Panc1 (cell line): ENCODE measurements at regions not wholly inside any gene's neighbourhood (a gene's known extent, or its start where the extent isn't known, plus 50 kb on each side); places are given as distances from the start of the nearest gene placed in this dataset.

Experiments used
- ATAC-seq: fragments of 200-7000 bp; cut with Tn5 transposase; 2 replicates; pipeline ENCODE4 v1.9.1; 2020; ENCODE audit warnings: mild to moderate bottlenecking, moderate library complexity
- BruUV-seq: library from RNA; stranded (reverse); fragments of 400-500 nt; replicated peaks from 2 replicates; lab custom pipeline; 2021; lab: Mats Ljungman, UMichigan
- CTCF ChIA-PET: fragments of 300-600 bp; sonication (Branson Sonifier 250); formaldehyde crosslinking; loops from one replicate; lab custom pipeline; 2022; ENCODE audit warnings: antibody characterized with exemption; lab: Charles Lee
- POLR2A ChIA-PET: fragments of 300-600 bp; sonication (Branson Sonifier 250); formaldehyde crosslinking; loops from one replicate; lab custom pipeline; 2022; ENCODE audit warnings: antibody characterized with exemption; lab: Charles Lee
- DNase-seq: peaks from one replicate; pipeline ENCODE4 v3.0.0-alpha.2; 2010; ENCODE audit warnings: low read depth, low spot score
- H3K27ac ChIP-seq: 2 replicates; pipeline ENCODE4 v1.5.1; 2011; ENCODE audit warnings: mild to moderate bottlenecking, low read length, inconsistent platforms
- H3K27me3 ChIP-seq: fragments of 200-500 bp; sonication (Bioruptor generic); 2 replicates; pipeline ENCODE4 v1.6.0; 2014; ENCODE audit warnings: low read length, inconsistent platforms; ENCODE audit not compliant: control insufficient read depth, insufficient read depth
- H3K36me3 ChIP-seq: fragments of 200-500 bp; sonication (Bioruptor generic); 2 replicates; pipeline ENCODE4 v1.5.1; 2014; ENCODE audit warnings: inconsistent platforms, mild to moderate bottlenecking, low read length, moderate library complexity; ENCODE audit not compliant: control insufficient read depth, insufficient read depth
- H3K4me1 ChIP-seq: 2 replicates; pipeline ENCODE4 v1.5.1; 2011; ENCODE audit warnings: inconsistent platforms, mild to moderate bottlenecking, low read length, moderate library complexity; ENCODE audit not compliant: control insufficient read depth, insufficient read depth
- H3K4me3 ChIP-seq, 2 experiments: 2 replicates each; pipeline ENCODE4 v1.5.1; 2011 to 2012; ENCODE audit warnings: low read depth in 2 of 2, low read length in 2 of 2, mild to moderate bottlenecking in 2 of 2, inconsistent platforms in 1 of 2, moderate library complexity in 1 of 2
- H3K9me3 ChIP-seq: fragments of 200-500 bp; sonication (Bioruptor generic); 2 replicates; pipeline ENCODE4 v1.5.1; 2014; ENCODE audit warnings: low read depth, mild to moderate bottlenecking, inconsistent platforms, low read length, moderate library complexity; ENCODE audit not compliant: control insufficient read depth, insufficient read depth
- POLR2AphosphoS5 ChIP-seq: IDR thresholded peaks from 2 replicates; pipeline ENCODE4 v1.6.1; 2012; ENCODE audit warnings: mild to moderate bottlenecking, low read depth, low read length, moderate library complexity
- SIN3A ChIP-seq: IDR thresholded peaks from 2 replicates; pipeline ENCODE4 v1.6.1; 2012; ENCODE audit warnings: low read depth, mild to moderate bottlenecking, low read length, moderate library complexity, borderline replicate concordance; ENCODE audit not compliant: insufficient read depth
- TCF7L2 ChIP-seq: IDR thresholded peaks from 2 replicates; pipeline ENCODE4 v1.6.1; 2011; ENCODE audit warnings: mild to moderate bottlenecking, low read depth, low read length, inconsistent platforms
- in situ Hi-C: cut with HindIII; loops from 2 replicates; pipeline ENCODE4 v1.10.0; 2016; ENCODE audit warnings: low sequenced_read_pairs, low pct_unique_long_range_greater_than_20kb
- intact Hi-C: fragments of 100-400 bp; cut with micrococcal nuclease; formaldehyde crosslinking; loops from one replicate; pipeline ENCODE4 v1.10.0; 2022; ENCODE audit not compliant: unreplicated experiment
- TF ChIP-seq, protein P1 (sequence below), 2 experiments: IDR thresholded peaks; 2 replicates each; pipeline ENCODE4 v1.6.1; 2011 to 2012; ENCODE audit warnings: low read depth in 2 of 2, control low read depth in 1 of 2, low read length in 1 of 2, mild to moderate bottlenecking in 1 of 2, moderate library complexity in 1 of 2; ENCODE audit not compliant: insufficient read depth in 1 of 2
- TF ChIP-seq, protein P2 (sequence below): fragments of 450-650 bp; IDR thresholded peaks from 2 replicates; pipeline ENCODE4 v1.5.1; 2017; ENCODE audit warnings: mild to moderate bottlenecking

DNA sequence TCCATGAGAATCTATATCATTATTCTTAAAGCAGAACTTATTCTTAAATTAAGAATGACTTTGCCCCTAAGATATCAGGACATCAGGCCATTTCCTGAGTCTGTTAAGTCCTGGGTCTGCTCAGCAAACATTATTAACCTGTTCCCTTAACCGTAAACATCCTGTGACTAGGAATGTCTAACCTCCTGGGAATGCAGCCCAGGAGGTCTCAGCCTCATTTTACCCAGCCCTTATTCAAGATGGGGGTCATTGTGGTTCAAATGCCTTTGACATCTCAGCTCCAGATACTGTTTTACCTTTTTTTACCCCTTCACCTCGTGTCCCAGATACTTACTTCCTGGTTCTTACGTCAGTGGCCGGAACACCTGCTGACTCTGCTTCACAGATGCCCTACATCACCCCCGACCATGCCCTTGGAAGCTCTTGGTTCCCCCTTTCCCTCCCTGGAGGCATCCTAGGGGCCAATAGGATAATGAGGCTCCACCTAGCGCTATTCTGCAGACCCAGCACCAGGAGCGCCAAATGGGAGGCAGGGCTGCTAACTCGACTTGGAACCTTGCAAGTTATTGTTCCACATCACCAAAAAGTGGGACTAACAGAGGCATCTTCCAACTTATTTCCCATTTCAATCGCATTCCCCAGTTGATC is 182.5 kb downstream of the MED10 start:
- BruUV-seq: no TSS peak
- in situ Hi-C loops: no loop called here
- H3K4me1 ChIP-seq: no peaks in the 10 kb centered on the region

GRCh38 chr5:6194906-6195612 is 183.3 kb downstream of the MED10 start:
- Histone ChIP-seq H3K4me3 (no peak overlapping the region), H3K4me1 (no peaks in the 10 kb centered on the region), H3K27ac (no peak overlapping the region), H3K9me3 (no peaks in the 10 kb centered on the region), H3K36me3 (no peaks in the 10 kb centered on the region), H3K27me3 (peaks cover 6% of the 10 kb centered on the region; the same call in 1 of the 2 replicates)
- POLR2A ChIA-PET: no interaction called here
- intact Hi-C loops: no loop called here
- no TSS peak for BruUV-seq
- in situ Hi-C loops: no loop called here
- no peak for DNase-seq
- CTCF ChIA-PET: no interaction called here
- ATAC-seq: no peak
- TF ChIP-seq SIN3A (no peak), TCF7L2 (no peak), POLR2AphosphoS5 (no peak)
- TF ChIP-seq, protein P1, sequence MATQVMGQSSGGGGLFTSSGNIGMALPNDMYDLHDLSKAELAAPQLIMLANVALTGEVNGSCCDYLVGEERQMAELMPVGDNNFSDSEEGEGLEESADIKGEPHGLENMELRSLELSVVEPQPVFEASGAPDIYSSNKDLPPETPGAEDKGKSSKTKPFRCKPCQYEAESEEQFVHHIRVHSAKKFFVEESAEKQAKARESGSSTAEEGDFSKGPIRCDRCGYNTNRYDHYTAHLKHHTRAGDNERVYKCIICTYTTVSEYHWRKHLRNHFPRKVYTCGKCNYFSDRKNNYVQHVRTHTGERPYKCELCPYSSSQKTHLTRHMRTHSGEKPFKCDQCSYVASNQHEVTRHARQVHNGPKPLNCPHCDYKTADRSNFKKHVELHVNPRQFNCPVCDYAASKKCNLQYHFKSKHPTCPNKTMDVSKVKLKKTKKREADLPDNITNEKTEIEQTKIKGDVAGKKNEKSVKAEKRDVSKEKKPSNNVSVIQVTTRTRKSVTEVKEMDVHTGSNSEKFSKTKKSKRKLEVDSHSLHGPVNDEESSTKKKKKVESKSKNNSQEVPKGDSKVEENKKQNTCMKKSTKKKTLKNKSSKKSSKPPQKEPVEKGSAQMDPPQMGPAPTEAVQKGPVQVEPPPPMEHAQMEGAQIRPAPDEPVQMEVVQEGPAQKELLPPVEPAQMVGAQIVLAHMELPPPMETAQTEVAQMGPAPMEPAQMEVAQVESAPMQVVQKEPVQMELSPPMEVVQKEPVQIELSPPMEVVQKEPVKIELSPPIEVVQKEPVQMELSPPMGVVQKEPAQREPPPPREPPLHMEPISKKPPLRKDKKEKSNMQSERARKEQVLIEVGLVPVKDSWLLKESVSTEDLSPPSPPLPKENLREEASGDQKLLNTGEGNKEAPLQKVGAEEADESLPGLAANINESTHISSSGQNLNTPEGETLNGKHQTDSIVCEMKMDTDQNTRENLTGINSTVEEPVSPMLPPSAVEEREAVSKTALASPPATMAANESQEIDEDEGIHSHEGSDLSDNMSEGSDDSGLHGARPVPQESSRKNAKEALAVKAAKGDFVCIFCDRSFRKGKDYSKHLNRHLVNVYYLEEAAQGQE (IDR thresholded peaks at IDR 0.05; ENCODE audit: insufficient read depth in 1 of 2, low read depth in 2 of 2, low read length in 1 of 2): no peak
- TF ChIP-seq, protein P2, sequence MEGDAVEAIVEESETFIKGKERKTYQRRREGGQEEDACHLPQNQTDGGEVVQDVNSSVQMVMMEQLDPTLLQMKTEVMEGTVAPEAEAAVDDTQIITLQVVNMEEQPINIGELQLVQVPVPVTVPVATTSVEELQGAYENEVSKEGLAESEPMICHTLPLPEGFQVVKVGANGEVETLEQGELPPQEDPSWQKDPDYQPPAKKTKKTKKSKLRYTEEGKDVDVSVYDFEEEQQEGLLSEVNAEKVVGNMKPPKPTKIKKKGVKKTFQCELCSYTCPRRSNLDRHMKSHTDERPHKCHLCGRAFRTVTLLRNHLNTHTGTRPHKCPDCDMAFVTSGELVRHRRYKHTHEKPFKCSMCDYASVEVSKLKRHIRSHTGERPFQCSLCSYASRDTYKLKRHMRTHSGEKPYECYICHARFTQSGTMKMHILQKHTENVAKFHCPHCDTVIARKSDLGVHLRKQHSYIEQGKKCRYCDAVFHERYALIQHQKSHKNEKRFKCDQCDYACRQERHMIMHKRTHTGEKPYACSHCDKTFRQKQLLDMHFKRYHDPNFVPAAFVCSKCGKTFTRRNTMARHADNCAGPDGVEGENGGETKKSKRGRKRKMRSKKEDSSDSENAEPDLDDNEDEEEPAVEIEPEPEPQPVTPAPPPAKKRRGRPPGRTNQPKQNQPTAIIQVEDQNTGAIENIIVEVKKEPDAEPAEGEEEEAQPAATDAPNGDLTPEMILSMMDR: no peak

More for the DNA sequence above, 182.5 kb downstream of the MED10 start:
- H3K4me3 ChIP-seq: no peak overlapping the region
- TF ChIP-seq, protein P1 (IDR thresholded peaks at IDR 0.05; ENCODE audit: insufficient read depth in 1 of 2, low read depth in 2 of 2, low read length in 1 of 2): no peak
- no peak for TF ChIP-seq SIN3A
- TF ChIP-seq TCF7L2: no peak
- CTCF ChIA-PET: no interaction called here
- no peaks in the 10 kb centered on the region for H3K9me3 ChIP-seq
- ATAC-seq (no peak), DNase-seq (no peak)
- peaks cover 6% of the 10 kb centered on the region; the same call in 1 of the 2 replicates for H3K27me3 ChIP-seq
- POLR2A ChIA-PET: no interaction called here
- H3K27ac ChIP-seq: no peak overlapping the region
- H3K36me3 ChIP-seq: no peaks in the 10 kb centered on the region
- intact Hi-C loops: no loop called here
